A673 (cell line): ENCODE measurements at regions not wholly inside any gene's neighbourhood (a gene's known extent, or its start where the extent isn't known, plus 50 kb on each side); places are given as distances from the start of the nearest gene placed in this dataset.

ENCODE experiments used
- BruUV-seq: library from RNA; stranded (reverse); fragments of 400-500 nt; replicated peaks from 2 replicates; lab custom pipeline; 2021; lab: Mats Ljungman, UMichigan
- CTCF ChIA-PET: fragments of 300-600 bp; sonication (Branson Sonifier 250); formaldehyde crosslinking; loops from one replicate; lab custom pipeline; 2022; ENCODE audit warnings: antibody characterized with exemption; lab: Charles Lee
- POLR2A ChIA-PET: fragments of 300-600 bp; sonication (Branson Sonifier 250); formaldehyde crosslinking; loops from one replicate; lab custom pipeline; 2022; ENCODE audit warnings: antibody characterized with exemption; ENCODE audit not compliant: low non-redundant PET; lab: Charles Lee
- DNase-seq: peaks from one replicate; pipeline ENCODE4 v3.0.0-alpha.2; 2015; ENCODE audit warnings: low spot score
- H3K27ac ChIP-seq: fragments of 200-600 bp; sonication (generic); 2 replicates; pipeline ENCODE4 v1.5.1; 2016; ENCODE audit warnings: mixed run types, low read depth, mild to moderate bottlenecking, mixed read lengths, antibody characterized with exemption, low read length; ENCODE audit not compliant: poor library complexity, severe bottlenecking
- H3K27me3 ChIP-seq: fragments of 200-600 bp; sonication (generic); replicated peaks from 2 replicates; pipeline ENCODE4 v1.6.1; 2017; ENCODE audit warnings: mixed run types, low read depth, mild to moderate bottlenecking, mixed read lengths, antibody characterized with exemption, low read length; ENCODE audit not compliant: insufficient read depth, poor library complexity
- H3K36me3 ChIP-seq: fragments of 200-600 bp; sonication (generic); 2 replicates; pipeline ENCODE4 v1.6.1; 2016; ENCODE audit warnings: mixed run types, mild to moderate bottlenecking, mixed read lengths, antibody characterized with exemption, low read length; ENCODE audit not compliant: insufficient read depth, poor library complexity, severe bottlenecking
- H3K4me1 ChIP-seq: fragments of 200-600 bp; sonication (generic); 2 replicates; pipeline ENCODE4 v1.6.1; 2017; ENCODE audit warnings: mixed run types, mild to moderate bottlenecking, mixed read lengths, antibody characterized with exemption, low read length; ENCODE audit not compliant: insufficient read depth, poor library complexity, severe bottlenecking
- H3K4me3 ChIP-seq: fragments of 200-600 bp; sonication (generic); 2 replicates; pipeline ENCODE4 v1.5.1; 2016; ENCODE audit warnings: low read depth, mixed run types, mild to moderate bottlenecking, mixed read lengths, low read length; ENCODE audit not compliant: poor library complexity, severe bottlenecking
- H3K9me3 ChIP-seq: fragments of 200-600 bp; sonication (generic); 2 replicates; pipeline ENCODE4 v1.6.1; 2016; ENCODE audit warnings: mixed run types, low read depth, mild to moderate bottlenecking, mixed read lengths, antibody characterized with exemption, low read length; ENCODE audit not compliant: poor library complexity, severe bottlenecking
- EZH2 ChIP-seq: fragments of 200-600 bp; sonication (generic); IDR thresholded peaks from 2 replicates; pipeline ENCODE4 v1.6.1; 2017; ENCODE audit warnings: borderline replicate concordance, low read depth, mild to moderate bottlenecking, mixed read lengths, antibody characterized with exemption, low read length; ENCODE audit not compliant: poor library complexity, severe bottlenecking
- intact Hi-C: fragments of 100-400 bp; cut with micrococcal nuclease; formaldehyde crosslinking; loops from one replicate; pipeline ENCODE4 v1.10.0; 2022; ENCODE audit not compliant: unreplicated experiment
- TF ChIP-seq, protein P1 (sequence below): fragments of 300-800, 200-600 bp; sonication (generic); conservative IDR thresholded peaks from 2 replicates; pipeline ENCODE4 v1.5.1; 2017; ENCODE audit warnings: low read depth, mild to moderate bottlenecking, antibody characterized with exemption, low read length, moderate library complexity, mixed read lengths

DNA sequence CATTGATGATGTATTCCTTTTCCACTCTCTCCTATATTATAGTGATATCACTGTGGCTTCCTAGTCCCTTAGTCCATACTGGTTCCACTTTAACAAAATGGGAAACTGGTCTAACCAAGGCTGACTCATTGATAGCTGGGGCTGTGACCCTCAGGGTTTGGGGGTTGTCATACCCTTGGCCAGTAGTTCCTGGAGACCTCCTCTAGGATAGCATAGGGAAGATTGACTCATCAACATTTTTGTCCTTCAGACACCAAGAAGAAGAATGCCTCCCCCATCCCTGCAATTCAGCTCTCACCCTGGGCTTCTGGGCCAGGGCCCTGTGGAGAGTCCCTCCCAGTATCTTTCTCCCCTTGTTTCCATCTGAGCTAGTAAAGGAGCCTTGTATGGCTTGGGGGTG lies 68.8 kb upstream of the PRPS1 start:
- no TSS peak for BruUV-seq
- intact Hi-C loops = no loop called here
- no peaks in the 10 kb centered on the region for H3K27me3 ChIP-seq

DNA sequence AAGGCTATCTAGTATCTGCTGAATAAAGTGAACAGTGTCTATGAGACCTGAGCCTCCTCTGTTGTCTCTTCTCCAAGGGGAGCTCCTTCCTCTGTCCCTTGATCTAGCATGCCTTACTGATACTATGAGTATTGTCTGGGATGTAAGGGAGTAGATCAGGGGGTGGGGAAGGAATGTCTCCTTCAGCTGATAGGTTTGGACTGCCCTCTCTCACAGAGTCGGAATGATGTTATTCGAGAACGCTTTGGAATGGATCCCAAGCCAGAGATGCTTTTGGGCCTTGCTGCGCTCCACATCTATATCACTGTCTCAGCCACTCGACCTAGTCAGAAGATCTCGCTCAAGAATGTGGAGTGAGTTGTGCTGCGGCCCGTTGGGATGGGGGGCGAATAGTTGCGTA lies 68.3 kb upstream of the PRPS1 start:
- H3K36me3 ChIP-seq = no peaks in the 10 kb centered on the region
- CTCF ChIA-PET = no interaction called here
- no TSS peak for BruUV-seq
- POLR2A ChIA-PET = no interaction called here
- no peak overlapping the region for H3K27ac ChIP-seq
- no peaks in the 10 kb centered on the region for H3K4me1 ChIP-seq
- intact Hi-C loops = no loop called here
- no peaks in the 10 kb centered on the region for H3K27me3 ChIP-seq
- no peaks in the 10 kb centered on the region for H3K9me3 ChIP-seq
- no peak overlapping the region for H3K4me3 ChIP-seq
- TF ChIP-seq, protein P1, sequence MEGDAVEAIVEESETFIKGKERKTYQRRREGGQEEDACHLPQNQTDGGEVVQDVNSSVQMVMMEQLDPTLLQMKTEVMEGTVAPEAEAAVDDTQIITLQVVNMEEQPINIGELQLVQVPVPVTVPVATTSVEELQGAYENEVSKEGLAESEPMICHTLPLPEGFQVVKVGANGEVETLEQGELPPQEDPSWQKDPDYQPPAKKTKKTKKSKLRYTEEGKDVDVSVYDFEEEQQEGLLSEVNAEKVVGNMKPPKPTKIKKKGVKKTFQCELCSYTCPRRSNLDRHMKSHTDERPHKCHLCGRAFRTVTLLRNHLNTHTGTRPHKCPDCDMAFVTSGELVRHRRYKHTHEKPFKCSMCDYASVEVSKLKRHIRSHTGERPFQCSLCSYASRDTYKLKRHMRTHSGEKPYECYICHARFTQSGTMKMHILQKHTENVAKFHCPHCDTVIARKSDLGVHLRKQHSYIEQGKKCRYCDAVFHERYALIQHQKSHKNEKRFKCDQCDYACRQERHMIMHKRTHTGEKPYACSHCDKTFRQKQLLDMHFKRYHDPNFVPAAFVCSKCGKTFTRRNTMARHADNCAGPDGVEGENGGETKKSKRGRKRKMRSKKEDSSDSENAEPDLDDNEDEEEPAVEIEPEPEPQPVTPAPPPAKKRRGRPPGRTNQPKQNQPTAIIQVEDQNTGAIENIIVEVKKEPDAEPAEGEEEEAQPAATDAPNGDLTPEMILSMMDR = no peak
- TF ChIP-seq EZH2 = no peak
- DNase-seq = no peak

More for the DNA sequence above, 68.8 kb upstream of the PRPS1 start:
- H3K4me3 ChIP-seq = no peak overlapping the region
- no peaks in the 10 kb centered on the region for H3K4me1 ChIP-seq
- H3K27ac ChIP-seq = no peak overlapping the region
- no peak for DNase-seq
- CTCF ChIA-PET = no interaction called here
- TF ChIP-seq EZH2 = no peak
- TF ChIP-seq, protein P1 = no peak
- no peaks in the 10 kb centered on the region for H3K36me3 ChIP-seq
- no peaks in the 10 kb centered on the region for H3K9me3 ChIP-seq
- POLR2A ChIA-PET = no interaction called here

DNA sequence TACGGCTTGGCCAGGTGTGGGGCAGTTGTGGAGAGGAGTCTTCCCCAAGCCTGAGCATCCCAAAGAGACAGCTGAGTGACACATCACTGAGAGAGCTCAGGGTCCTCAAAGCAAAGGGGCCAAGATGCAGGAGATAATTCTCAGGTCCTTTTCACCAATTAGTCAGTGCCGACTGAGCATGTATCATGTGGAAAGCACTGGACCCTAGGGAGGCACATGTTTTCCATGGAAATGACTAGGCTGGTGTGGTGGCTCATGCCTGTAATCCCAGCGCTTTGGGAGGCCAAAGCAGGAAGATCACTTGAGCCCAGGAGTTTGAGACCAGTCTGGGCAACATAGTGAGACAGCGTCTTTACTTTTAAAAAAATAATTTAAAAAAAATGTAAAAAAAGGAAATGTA lies 67.3 kb upstream of the PRPS1 start:
- Histone ChIP-seq H3K27ac (no peak overlapping the region), H3K36me3 (no peaks in the 10 kb centered on the region), H3K27me3 (no peaks in the 10 kb centered on the region), H3K4me1 (no peaks in the 10 kb centered on the region), H3K4me3 (no peak overlapping the region), H3K9me3 (no peaks in the 10 kb centered on the region)
- intact Hi-C loops = no loop called here
- ChIA-PET CTCF (no interaction called here), POLR2A (no interaction called here)
- DNase-seq = no peak
- no TSS peak for BruUV-seq
- no peak for TF ChIP-seq EZH2
- TF ChIP-seq, protein P1 = no peak
